OCI-LY1 (cell line): ENCODE measurements at regions not wholly inside any gene's neighbourhood (a gene's known extent, or its start where the extent isn't known, plus 50 kb on each side); places are given as distances from the start of the nearest gene placed in this dataset.

Experiments used
- EZH2 ChIP-seq: fragments of 200-600 bp; sonication (generic), shearing (Covaris generic); IDR thresholded peaks from 2 replicates; pipeline ENCODE4 v1.8.0; 2017; ENCODE audit warnings: borderline replicate concordance, mixed run types, mild to moderate bottlenecking, antibody characterized with exemption, low read length, moderate library complexity, mixed read lengths
- TF ChIP-seq, protein P1 (sequence below): fragments of 200-600 bp; sonication (generic), shearing (Covaris generic); IDR thresholded peaks from 2 replicates; pipeline ENCODE4 v1.5.1; 2017; ENCODE audit warnings: mild to moderate bottlenecking, antibody characterized with exemption, low read length, moderate library complexity, mixed read lengths

DNA sequence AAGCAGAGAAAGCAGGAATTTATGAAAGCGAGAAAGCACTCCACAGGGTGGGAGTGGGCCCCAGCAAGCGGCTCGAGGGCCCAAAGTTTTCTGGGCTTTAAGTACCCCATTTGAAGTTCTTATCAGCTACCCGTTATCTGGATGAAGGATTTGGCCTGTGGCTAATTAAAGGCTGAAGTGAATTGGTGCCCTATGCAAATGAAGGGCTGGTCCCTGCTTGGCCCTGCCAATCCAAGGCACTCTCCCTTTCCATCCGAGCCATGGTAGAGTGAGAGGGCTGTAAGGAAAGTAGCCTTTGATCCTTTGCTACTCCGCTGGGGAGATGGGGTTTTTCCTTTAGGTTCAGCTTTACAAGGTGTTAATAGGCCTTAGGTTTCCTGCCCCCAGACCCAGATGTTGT, 469.3 kb upstream of the CFAP20DC start:
- TF ChIP-seq, protein P1, sequence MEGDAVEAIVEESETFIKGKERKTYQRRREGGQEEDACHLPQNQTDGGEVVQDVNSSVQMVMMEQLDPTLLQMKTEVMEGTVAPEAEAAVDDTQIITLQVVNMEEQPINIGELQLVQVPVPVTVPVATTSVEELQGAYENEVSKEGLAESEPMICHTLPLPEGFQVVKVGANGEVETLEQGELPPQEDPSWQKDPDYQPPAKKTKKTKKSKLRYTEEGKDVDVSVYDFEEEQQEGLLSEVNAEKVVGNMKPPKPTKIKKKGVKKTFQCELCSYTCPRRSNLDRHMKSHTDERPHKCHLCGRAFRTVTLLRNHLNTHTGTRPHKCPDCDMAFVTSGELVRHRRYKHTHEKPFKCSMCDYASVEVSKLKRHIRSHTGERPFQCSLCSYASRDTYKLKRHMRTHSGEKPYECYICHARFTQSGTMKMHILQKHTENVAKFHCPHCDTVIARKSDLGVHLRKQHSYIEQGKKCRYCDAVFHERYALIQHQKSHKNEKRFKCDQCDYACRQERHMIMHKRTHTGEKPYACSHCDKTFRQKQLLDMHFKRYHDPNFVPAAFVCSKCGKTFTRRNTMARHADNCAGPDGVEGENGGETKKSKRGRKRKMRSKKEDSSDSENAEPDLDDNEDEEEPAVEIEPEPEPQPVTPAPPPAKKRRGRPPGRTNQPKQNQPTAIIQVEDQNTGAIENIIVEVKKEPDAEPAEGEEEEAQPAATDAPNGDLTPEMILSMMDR, result no peak
- no peak for TF ChIP-seq EZH2
